OCI-LY3 (cell line): ENCODE measurements at regions not wholly inside any gene's neighbourhood (a gene's known extent, or its start where the extent isn't known, plus 50 kb on each side); places are given as distances from the start of the nearest gene placed in this dataset.
"Not testable (repeated sequence)": the region's sequence is repeated elsewhere in the genome, so short reads cannot be mapped to it uniquely, and the experiment has no call there.

Source experiments
- CTCF ChIP-seq: fragments of 200-600, 300-600 bp; sonication (generic); IDR thresholded peaks from 2 replicates; pipeline ENCODE4 v1.5.1; 2014; ENCODE audit warnings: antibody characterized with exemption, low read length, low read depth
- EZH2phosphoT487 ChIP-seq: fragments of 200-600 bp; shearing (Covaris generic); IDR thresholded peaks from 2 replicates; pipeline ENCODE4 v1.6.1; 2018; ENCODE audit warnings: antibody characterized with exemption, mixed run types, low read depth

- not testable (repeated sequence) for TF ChIP-seq CTCF, EZH2phosphoT487
These were observed 134.2 kb upstream of the FAN1 start for GRCh38 chr15:30769390-30770124.
